ENCODE measurements at regions not wholly inside any gene's neighbourhood (a gene's known extent, or its start where the extent isn't known, plus 50 kb on each side); places are given as distances from the start of the nearest gene placed in this dataset.

DNA sequence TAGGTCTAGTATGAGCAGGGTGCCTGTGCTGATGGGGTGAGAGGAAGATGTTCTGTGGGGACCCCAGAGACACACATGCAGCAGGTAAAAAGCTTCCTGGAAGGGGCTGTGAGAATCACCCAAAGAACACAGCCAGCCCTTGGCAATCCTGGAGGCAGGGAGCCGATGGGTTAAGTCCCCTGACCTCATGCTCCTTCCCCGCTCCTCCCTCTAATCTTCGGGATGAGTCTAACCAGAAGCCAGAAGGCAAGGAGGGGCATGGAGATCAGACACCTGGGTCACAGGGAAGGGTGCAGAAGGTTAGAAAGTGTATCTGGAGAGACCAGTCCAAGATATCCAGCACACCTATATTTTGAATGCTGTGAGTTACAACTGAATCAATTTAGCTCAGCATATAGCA, 274.1 kb upstream of the PAPPA start:
- no peak for DNase-seq (ENCODE audit: low spot score)
- in situ Hi-C loops (cut with MboI; ENCODE audit: low pct_unique_long_range_greater_than_20kb, low sequenced_read_pairs, unreplicated experiment) = no loop called here
- TF ChIP-seq, protein P1, sequence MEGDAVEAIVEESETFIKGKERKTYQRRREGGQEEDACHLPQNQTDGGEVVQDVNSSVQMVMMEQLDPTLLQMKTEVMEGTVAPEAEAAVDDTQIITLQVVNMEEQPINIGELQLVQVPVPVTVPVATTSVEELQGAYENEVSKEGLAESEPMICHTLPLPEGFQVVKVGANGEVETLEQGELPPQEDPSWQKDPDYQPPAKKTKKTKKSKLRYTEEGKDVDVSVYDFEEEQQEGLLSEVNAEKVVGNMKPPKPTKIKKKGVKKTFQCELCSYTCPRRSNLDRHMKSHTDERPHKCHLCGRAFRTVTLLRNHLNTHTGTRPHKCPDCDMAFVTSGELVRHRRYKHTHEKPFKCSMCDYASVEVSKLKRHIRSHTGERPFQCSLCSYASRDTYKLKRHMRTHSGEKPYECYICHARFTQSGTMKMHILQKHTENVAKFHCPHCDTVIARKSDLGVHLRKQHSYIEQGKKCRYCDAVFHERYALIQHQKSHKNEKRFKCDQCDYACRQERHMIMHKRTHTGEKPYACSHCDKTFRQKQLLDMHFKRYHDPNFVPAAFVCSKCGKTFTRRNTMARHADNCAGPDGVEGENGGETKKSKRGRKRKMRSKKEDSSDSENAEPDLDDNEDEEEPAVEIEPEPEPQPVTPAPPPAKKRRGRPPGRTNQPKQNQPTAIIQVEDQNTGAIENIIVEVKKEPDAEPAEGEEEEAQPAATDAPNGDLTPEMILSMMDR (IDR thresholded peaks at IDR 0.05; ENCODE audit: extremely low read depth, insufficient read depth, missing control alignments) = no peak

DNA sequence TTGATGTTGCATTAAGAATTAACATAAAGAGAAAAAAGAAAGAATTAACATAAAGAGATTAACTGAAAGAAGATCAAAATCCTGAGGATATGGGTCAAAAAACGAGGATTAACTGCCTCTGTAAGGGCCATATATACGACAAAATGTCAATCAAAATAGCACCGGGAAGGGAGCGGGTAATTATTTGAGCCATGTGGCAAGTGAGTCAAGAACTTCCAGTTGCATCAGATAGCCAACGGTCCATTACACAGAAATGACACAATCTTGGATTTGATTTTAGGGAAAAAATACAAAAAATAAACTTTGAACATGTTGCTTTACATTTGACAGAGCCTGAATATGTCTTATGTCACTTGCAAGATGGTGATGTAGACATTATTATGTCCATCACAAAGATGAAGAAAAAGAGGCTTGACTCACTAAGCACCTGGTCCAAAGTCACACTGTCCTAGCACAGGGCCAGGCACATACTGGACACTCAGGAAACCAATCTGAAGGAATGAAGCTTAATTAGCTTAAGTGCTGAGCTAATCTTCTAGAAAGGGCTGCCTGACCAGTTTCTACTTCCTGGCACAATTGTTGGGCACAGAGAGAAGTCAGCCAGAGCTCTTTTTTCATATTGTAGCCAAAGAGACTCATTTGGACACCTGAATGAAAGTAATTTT, 273.2 kb upstream of the PAPPA start:
- TF ChIP-seq, protein P1 (IDR thresholded peaks at IDR 0.05; ENCODE audit: extremely low read depth, insufficient read depth, missing control alignments) = no peak
- in situ Hi-C loops (cut with MboI; ENCODE audit: low pct_unique_long_range_greater_than_20kb, low sequenced_read_pairs, unreplicated experiment) = no loop called here
- DNase-seq (ENCODE audit: low spot score) = no peak

DNA sequence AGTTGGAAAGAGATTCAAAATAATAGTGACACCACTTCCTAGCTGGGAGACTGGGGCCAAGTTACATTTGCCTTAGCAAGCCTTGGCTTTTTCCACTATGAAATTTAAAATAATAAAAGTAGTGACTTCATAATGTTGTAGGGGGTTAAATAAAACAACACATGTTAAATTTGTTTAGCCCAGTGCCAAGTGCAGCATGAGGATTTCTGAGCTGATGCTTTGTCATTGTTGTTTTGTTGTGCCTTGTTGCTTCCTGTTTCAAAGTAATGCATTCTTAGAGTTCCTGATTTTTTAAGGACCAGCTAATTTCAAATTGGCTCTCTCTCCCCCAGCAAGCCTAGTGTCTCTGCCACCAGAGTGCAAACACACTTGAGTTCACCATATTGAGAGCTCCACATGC, 270.7 kb upstream of the PAPPA start:
- in situ Hi-C loops (cut with MboI; ENCODE audit: low pct_unique_long_range_greater_than_20kb, low sequenced_read_pairs, unreplicated experiment) = no loop called here
- no peak for DNase-seq (ENCODE audit: low spot score)
- TF ChIP-seq, protein P1 (IDR thresholded peaks at IDR 0.05; ENCODE audit: extremely low read depth, insufficient read depth, missing control alignments) = no peak

DNA sequence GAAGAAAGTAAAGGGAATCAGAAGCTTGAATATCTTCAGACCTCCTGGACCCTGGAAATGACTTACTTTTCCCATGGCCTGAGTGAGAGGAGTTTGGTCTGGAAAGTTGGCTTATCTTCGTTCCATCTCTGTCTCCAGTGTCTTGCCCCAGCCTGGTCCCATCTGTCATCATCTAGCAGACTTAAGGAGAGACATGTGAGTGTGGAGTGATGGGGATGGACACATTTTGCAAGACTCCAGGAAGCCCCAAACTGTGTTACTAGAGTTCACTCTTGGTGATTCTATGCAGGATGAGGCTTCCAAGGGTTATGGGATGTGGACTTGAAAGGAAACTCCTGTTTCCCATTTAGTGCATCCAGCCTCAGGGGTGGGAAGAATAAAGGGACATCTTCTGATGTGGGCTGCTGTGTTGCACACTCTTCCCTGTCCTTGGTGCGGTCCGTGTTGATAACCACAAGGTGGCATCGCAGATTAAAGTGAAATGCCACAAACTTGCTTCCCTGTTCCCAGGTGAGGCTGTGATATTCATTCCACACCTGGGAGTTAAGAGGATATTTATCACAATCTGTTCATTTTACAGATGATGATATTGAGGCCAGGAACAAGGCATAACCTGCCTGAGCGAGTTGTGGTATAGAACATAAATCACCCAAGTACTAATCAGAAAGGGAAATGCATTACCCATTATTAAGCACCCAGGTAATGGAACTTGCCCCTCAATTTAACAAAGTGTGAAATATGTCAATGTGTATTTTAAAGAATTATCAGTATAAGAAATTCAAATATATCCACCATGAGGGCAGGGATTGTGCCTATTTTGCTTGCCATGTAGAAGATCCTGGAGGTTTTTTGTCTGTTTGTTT, 269.9 kb upstream of the PAPPA start:
- DNase-seq (ENCODE audit: low spot score) = no peak
- in situ Hi-C loops (cut with MboI; ENCODE audit: low pct_unique_long_range_greater_than_20kb, low sequenced_read_pairs, unreplicated experiment) = no loop called here
- TF ChIP-seq, protein P1 (IDR thresholded peaks at IDR 0.05; ENCODE audit: extremely low read depth, insufficient read depth, missing control alignments) = peak; percentile 39

DNA sequence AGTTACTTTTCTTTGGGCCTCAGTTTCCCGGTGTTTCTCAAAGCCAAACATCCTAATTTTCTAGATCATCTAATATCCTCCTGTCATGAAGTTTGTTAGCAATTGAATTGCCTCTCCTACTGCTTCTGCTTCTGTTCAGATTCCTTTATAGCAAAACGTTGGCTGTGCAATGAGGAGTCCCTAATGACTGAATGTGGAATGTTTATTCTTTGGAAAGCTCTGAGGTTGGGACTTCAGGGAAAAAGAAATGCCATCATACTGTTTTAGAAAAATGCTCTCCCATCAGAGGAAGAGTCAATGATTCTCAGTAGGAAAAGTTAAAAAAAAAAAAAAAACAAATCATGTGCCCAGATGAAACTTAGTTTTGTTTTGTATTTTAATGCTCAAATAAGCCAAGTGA, 268.7 kb upstream of the PAPPA start:
- no peak for DNase-seq (ENCODE audit: low spot score)
- in situ Hi-C loops (cut with MboI; ENCODE audit: low pct_unique_long_range_greater_than_20kb, low sequenced_read_pairs, unreplicated experiment) = no loop called here
- TF ChIP-seq, protein P1 (IDR thresholded peaks at IDR 0.05; ENCODE audit: extremely low read depth, insufficient read depth, missing control alignments) = no peak

DNA sequence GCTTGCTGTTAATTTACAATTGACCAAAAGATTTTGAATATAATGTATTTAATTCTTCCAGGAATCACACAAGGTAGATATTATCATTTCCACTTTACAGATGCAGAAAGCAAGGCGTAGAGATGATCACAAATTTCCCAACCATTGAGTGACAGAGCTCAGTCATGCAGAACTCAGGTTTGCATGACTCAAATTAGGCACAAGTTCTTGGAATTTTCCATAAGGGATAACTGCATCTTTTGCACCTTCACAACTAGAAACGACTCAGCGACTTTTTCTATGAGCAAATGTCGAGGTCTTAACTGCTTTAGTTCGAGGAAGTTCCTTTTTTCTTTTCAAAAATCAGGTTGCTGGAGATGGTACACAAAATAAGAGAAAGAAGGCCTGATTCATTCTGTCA, 265.5 kb upstream of the PAPPA start:
- in situ Hi-C loops (cut with MboI; ENCODE audit: low pct_unique_long_range_greater_than_20kb, low sequenced_read_pairs, unreplicated experiment) = no loop called here
- no peak for DNase-seq (ENCODE audit: low spot score)
- TF ChIP-seq, protein P1 (IDR thresholded peaks at IDR 0.05; ENCODE audit: extremely low read depth, insufficient read depth, missing control alignments) = no peak
